Omental fat pad (tissue), 3 donors: ENCODE measurements at regions not wholly inside any gene's neighbourhood (a gene's known extent, or its start where the extent isn't known, plus 50 kb on each side); places are given as distances from the start of the nearest gene placed in this dataset.

ENCODE experiments used
- ATAC-seq: fragments of 150-250 bp; one replicate; pipeline ENCODE4 v1.9.1; 2016; ENCODE audit warnings: mild to moderate bottlenecking, moderate library complexity; ENCODE audit not compliant: low FRiP score
- DNase-seq: peaks from one replicate; pipeline ENCODE4 v3.0.0-alpha.2; 2019; ENCODE audit warnings: low spot score
- TF ChIP-seq, protein P1 (sequence below), 3 donors: fragments of 450-650 bp; IDR thresholded peaks; one replicate each; pipeline ENCODE4 v1.5.1; 2016 to 2017; ENCODE audit warnings: antibody characterized with exemption in 3 of 3, mild to moderate bottlenecking in 3 of 3, moderate library complexity in 2 of 3

DNA sequence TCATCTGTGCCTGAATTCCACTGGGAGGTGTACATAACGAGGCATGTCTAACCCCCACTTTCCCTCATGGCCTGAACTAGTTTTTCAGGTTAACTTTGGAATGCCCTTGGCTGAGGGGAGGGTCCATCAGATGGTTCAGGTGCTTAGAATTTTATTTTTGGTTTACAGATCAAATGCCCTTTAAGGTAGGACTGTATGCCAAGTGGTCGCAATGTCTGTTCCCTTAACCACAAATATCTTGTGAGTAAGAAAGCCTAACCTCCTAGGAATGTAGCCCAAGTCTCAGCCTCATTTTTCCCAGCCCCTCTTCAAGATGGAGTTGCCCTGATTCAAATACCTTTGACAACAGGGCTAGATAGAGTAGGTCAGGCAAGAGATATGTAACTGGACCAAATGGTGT is 78.4 kb downstream of the RNASET2 start:
- no peak for ATAC-seq
- TF ChIP-seq, protein P1, sequence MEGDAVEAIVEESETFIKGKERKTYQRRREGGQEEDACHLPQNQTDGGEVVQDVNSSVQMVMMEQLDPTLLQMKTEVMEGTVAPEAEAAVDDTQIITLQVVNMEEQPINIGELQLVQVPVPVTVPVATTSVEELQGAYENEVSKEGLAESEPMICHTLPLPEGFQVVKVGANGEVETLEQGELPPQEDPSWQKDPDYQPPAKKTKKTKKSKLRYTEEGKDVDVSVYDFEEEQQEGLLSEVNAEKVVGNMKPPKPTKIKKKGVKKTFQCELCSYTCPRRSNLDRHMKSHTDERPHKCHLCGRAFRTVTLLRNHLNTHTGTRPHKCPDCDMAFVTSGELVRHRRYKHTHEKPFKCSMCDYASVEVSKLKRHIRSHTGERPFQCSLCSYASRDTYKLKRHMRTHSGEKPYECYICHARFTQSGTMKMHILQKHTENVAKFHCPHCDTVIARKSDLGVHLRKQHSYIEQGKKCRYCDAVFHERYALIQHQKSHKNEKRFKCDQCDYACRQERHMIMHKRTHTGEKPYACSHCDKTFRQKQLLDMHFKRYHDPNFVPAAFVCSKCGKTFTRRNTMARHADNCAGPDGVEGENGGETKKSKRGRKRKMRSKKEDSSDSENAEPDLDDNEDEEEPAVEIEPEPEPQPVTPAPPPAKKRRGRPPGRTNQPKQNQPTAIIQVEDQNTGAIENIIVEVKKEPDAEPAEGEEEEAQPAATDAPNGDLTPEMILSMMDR (IDR thresholded peaks at IDR 0.05) = no peak
- DNase-seq = no peak

DNA sequence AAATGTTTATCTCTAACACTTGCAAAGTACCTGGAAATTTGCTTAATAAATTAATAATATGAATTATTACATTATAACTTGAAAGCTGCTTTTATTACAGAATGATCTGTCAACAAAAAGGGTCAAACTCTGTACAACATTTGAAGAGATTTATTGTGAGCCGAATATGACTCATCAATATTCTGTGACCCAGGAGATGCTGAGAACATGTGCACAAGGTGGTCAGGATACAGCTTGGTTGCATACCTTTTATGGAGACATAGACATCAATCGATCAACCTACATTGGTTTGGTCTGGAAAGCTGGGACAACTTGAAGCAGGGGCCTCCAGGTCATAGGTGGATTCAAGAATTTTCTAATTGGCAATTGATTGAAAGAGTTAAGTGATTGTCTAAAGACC is 79.0 kb downstream of the RNASET2 start:
- ATAC-seq (no peak), DNase-seq (no peak)
- TF ChIP-seq, protein P1 (IDR thresholded peaks at IDR 0.05) = no peak

DNA sequence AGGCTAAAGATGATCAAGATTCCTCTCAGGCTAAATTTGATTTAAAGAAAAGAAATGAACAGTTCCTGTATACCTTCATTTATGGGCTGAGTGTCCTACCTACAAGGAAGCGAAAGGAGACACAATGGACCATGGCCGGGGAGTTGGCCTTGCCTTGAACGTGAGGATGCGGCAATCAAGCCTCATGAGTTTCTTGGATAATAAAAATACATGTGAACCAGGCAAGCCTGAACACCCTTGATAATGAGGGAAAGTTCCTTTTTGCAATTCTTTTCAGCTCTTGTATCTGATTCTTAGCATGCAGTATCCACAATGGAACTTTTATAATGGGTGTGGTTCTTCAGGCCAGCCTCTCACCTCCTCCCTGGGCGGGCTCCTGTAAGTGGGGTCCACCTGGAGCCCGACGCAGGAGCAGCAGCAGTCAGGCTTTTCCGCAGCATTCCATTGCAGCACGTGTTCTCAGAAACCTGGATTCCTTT is 83.8 kb downstream of the RNASET2 start:
- TF ChIP-seq, protein P1 (IDR thresholded peaks at IDR 0.05) = no peak
- ATAC-seq (no peak), DNase-seq (no peak)

DNA sequence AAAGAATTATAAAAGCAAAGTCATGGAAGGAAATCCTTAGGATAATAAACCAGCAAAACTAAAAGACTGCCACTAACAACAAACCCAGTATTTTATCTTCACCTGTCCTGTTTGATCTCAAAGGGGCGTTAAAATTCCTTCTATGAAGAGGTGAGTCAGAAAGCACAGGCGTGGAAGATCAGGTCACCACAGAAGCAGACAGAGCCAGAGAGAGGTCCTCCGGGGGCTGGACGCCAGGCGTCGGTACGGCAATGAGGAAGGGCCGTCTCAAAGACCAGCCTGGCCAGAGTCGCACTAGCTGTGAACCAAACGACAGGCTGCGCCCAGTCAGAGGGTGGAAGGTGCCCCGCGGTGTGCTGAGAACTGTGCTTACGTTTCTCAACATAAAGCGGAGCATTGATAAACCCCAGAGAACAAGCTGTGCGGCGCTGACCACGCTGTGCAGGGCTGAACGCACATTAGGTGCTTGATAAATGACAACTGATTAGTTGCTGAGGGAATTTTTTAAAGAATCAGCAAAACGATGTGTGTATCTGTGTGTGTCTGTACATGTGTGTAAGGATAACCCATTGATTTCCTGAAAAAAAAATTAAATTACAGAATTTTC is 85.6 kb downstream of the RNASET2 start:
- ATAC-seq (no peak), DNase-seq (no peak)
- TF ChIP-seq, protein P1 (IDR thresholded peaks at IDR 0.05) = no peak

DNA sequence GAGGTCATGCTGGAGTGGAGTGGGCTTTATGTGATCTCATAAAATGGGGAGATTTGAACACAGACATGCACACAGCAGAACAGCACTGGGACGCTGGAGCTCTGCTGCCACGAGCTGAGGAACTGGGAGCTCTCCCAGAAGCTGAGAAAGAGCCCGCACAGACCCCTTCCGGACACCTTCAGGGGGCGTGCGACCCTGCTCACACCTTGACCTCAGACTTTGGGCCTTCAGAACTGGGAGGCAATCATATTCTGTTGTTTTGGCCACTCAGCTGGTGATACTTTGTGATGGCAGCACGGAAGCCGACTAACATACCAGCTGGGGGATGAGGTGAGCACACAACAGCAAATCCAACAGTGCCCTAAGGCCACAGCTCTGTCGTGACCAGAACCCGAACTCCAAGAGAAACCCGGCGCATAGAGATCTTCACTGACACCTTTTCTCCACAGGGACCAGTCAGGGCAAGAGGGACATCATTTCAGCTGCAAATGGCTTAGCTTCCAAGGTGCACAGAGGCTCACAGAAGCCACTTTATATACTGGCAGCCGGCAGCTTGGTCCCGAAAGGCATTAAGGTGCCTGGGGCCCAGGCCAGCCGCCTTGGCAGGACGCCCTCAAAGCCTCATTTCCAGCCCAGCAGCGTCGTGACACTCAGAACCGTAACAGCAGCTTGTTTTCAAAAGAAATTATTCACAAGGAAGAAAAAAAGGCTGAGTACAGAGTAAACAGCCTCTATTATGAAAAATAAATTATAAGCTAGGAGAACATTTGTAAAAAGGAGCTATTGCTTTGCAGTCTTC is 89.3 kb downstream of the RNASET2 start:
- TF ChIP-seq, protein P1 (IDR thresholded peaks at IDR 0.05) = no peak

DNA sequence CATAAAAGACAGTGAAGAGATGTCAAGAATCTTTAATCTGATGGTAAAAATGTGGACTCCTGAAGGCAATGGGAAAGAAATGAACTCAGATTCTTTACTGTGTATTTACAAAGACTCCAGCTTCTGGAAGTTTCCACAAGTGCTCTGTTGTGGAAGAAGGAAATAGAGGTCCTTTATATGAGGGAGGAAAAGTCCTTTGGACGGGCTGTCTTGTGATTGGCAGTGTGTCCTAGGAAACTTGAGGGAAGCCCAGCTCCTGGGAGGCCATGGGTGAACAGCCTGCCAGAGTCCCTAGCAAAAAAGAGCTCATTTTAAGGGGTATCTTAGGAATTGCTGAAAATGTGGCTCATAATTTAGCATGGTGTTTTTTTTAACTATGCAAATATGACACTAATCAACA is 92.0 kb downstream of the RNASET2 start:
- ATAC-seq (no peak), DNase-seq (no peak)
- TF ChIP-seq, protein P1 (IDR thresholded peaks at IDR 0.05) = no peak

More for the DNA sequence above, 89.3 kb downstream of the RNASET2 start:
- no peak for DNase-seq
- ATAC-seq = no peak
